Pulmonary artery endothelial cell (primary cell): ENCODE measurements at regions not wholly inside any gene's neighbourhood (a gene's known extent, or its start where the extent isn't known, plus 50 kb on each side); places are given as distances from the start of the nearest gene placed in this dataset.
"Not testable (repeated sequence)": the region's sequence is repeated elsewhere in the genome, so short reads cannot be mapped to it uniquely, and the experiment has no call there.

Experiments
- DNase-seq: peaks from one replicate; pipeline ENCODE4 v3.0.0-alpha.2; 2011; ENCODE audit warnings: low read depth, low spot score

- not testable (repeated sequence) for DNase-seq
These were observed 51.0 kb downstream of the NPIPB11 start for GRCh38 chr16:29355339-29356059.

- DNase-seq, result not testable (repeated sequence)
These were observed 52.1 kb downstream of the NPIPB11 start for GRCh38 chr16:29354449-29354848.

GRCh38 chr16:29352617-29352999, 53.9 kb downstream of the NPIPB11 start:
- DNase-seq, result not testable (repeated sequence)

GRCh38 chr16:29351970-29352616, 54.4 kb downstream of the NPIPB11 start:
- DNase-seq, result not testable (repeated sequence)

GRCh38 chr16:29351271-29351969, 55.1 kb downstream of the NPIPB11 start:
- not testable (repeated sequence) for DNase-seq

- DNase-seq, result not testable (repeated sequence)
These were observed 56.5 kb downstream of the NPIPB11 start for GRCh38 chr16:29349966-29350365.

GRCh38 chr16:29348748-29349147, 57.8 kb downstream of the NPIPB11 start:
- DNase-seq, result not testable (repeated sequence)

GRCh38 chr16:29348123-29348690, 58.3 kb downstream of the NPIPB11 start:
- not testable (repeated sequence) for DNase-seq

- DNase-seq, result not testable (repeated sequence)
These were observed 59.5 kb downstream of the NPIPB11 start for GRCh38 chr16:29346796-29347580.

GRCh38 chr16:29346203-29346602, 60.3 kb downstream of the NPIPB11 start:
- not testable (repeated sequence) for DNase-seq

- DNase-seq, result not testable (repeated sequence)
These were observed 63.6 kb downstream of the NPIPB11 start for GRCh38 chr16:29342937-29343336.

GRCh38 chr16:29340779-29341438, 65.6 kb downstream of the NPIPB11 start:
- DNase-seq, result not testable (repeated sequence)

GRCh38 chr16:29340235-29340634, 66.3 kb downstream of the NPIPB11 start:
- not testable (repeated sequence) for DNase-seq

GRCh38 chr16:29338821-29339700, 67.5 kb downstream of the NPIPB11 start:
- not testable (repeated sequence) for DNase-seq

- not testable (repeated sequence) for DNase-seq
These were observed 69.1 kb downstream of the NPIPB11 start for GRCh38 chr16:29337385-29337901.

- not testable (repeated sequence) for DNase-seq
These were observed 71.0 kb downstream of the NPIPB11 start for GRCh38 chr16:29335549-29335846.

- not testable (repeated sequence) for DNase-seq
These were observed 71.5 kb downstream of the NPIPB11 start for GRCh38 chr16:29334776-29335548.

GRCh38 chr16:29333492-29334097, 72.9 kb downstream of the NPIPB11 start:
- not testable (repeated sequence) for DNase-seq
